Esophagus muscularis mucosa (tissue), 4 donors: ENCODE measurements at regions not wholly inside any gene's neighbourhood (a gene's known extent, or its start where the extent isn't known, plus 50 kb on each side); places are given as distances from the start of the nearest gene placed in this dataset.
"Not testable (repeated sequence)": the region's sequence is repeated elsewhere in the genome, so short reads cannot be mapped to it uniquely, and the experiment has no call there.

Experiments
- DNase-seq: peaks from one replicate; pipeline ENCODE4 v3.0.0-alpha.2; 2017; ENCODE audit errors: extremely low spot score
- H3K27ac ChIP-seq, 4 donors: fragments of 200-600 bp; sonication (generic); replicated peaks in 1 of 4; 1 replicate in 3 of 4; 2 replicates in 1 of 4; pipeline ENCODE4 v1.5.1; 2016 to 2019; ENCODE audit warnings: mild to moderate bottlenecking in 1 of 4
- H3K27me3 ChIP-seq, 4 donors: fragments of 200-600 bp; sonication (generic); one replicate each; pipeline versions ENCODE4 v1.5.1 to v1.6.0; 2016 to 2019
- H3K36me3 ChIP-seq, 4 donors: fragments of 200-600 bp; sonication (generic); one replicate each; pipeline ENCODE4 v1.5.1; 2016 to 2019
- H3K4me1 ChIP-seq, 4 donors: fragments of 200-600 bp; sonication (generic); one replicate each; pipeline ENCODE4 v1.5.1; 2016 to 2019
- H3K4me3 ChIP-seq, 4 donors: fragments of 200-600 bp; sonication (generic); 1 replicate in 2 of 4; 2 replicates in 2 of 4; pipeline ENCODE4 v1.5.1; 2016 to 2019; ENCODE audit warnings: mild to moderate bottlenecking in 4 of 4, moderate library complexity in 1 of 4
- H3K9me3 ChIP-seq, 4 donors: fragments of 200-600 bp; sonication (generic); 1 replicate in 3 of 4; 2 replicates in 1 of 4; pipeline ENCODE4 v1.5.1; 2016 to 2019
- EP300 ChIP-seq: sonication (generic); formaldehyde crosslinking; IDR thresholded peaks from one replicate; pipeline ENCODE4 v1.6.1; 2017; ENCODE audit warnings: antibody characterized with exemption
- POLR2A ChIP-seq: fragments of 450-650 bp; IDR thresholded peaks from one replicate; pipeline ENCODE4 v1.6.1; 2017; ENCODE audit warnings: antibody characterized with exemption, moderate library complexity, mild to moderate bottlenecking, low read depth
- POLR2AphosphoS5 ChIP-seq, 2 donors: sonication (generic); formaldehyde crosslinking; IDR thresholded peaks; one replicate each; pipeline ENCODE4 v1.6.1; 2017; ENCODE audit warnings: antibody characterized with exemption in 2 of 2
- WGBS: methylation state at CpG from one replicate; pipeline ENCODE4 v1.1.5; 2018; 5-methylcytosine and 5-hydroxymethylcytosine counted together
- intact Hi-C: fragments of 100-400 bp; cut with DNase I; formaldehyde crosslinking; loops from one replicate; pipeline ENCODE4 v1.15.1; 2023
- TF ChIP-seq, protein P1 (sequence below), 3 experiments: fragments of 200-600 bp in 2 of 3; fragments of 450-650 bp in 1 of 3; sonication (generic) in 2 of 3; IDR thresholded peaks; one replicate each; pipeline ENCODE4 v1.5.1; 2017 to 2019; ENCODE audit warnings: antibody characterized with exemption in 3 of 3, mild to moderate bottlenecking in 2 of 3, moderate library complexity in 1 of 3

DNA sequence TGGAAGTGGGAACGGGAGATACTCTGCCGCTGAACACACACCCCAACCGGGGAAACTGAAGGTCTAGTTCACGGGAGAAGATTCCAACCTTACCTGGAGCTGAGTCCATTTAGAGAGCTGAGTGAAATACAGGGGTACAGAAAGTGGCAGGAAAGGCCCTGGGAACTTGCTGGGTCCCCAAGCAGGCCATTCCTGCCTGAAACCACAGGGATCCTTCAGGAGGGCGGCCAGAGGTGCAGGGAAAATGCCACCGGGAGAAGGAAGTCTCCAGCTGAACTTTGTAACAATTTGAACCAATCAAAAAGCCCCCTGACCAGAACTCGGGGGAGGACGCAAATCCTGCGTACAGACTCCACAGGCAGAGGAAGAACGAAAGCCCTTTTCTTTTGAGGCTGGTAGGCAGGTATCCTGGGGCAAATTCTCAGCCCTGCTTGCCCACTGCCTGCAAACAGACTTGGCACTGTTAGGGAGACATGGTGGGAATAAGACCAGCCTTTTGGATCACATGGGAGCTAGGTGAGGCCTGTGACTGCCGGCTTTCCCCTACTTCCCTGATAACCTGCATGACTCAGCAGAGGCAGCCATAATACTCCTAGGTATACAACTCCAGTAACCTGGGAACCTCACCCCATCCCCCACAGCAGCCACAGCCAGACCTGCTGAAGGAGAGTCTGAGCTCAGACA, 170.9 kb downstream of the SEC23A start:
- Histone ChIP-seq H3K27me3 (no peaks in the 10 kb centered on the region), H3K36me3 (no peaks in the 10 kb centered on the region), H3K27ac (no peak overlapping the region), H3K4me3 (no peak overlapping the region), H3K9me3 (no peaks in the 10 kb centered on the region), H3K4me1 (peaks cover 0 to 5% (median 0%) of the 10 kb centered on the region in 4 donors)
- intact Hi-C loops, result no loop called here
- WGBS, result 91% methylated on average over 11 of the region's 11 CpGs
- TF ChIP-seq POLR2A (no peak), POLR2AphosphoS5 (IDR thresholded peaks at IDR 0.05) (no peak), EP300 (no peak)
- TF ChIP-seq, protein P1, sequence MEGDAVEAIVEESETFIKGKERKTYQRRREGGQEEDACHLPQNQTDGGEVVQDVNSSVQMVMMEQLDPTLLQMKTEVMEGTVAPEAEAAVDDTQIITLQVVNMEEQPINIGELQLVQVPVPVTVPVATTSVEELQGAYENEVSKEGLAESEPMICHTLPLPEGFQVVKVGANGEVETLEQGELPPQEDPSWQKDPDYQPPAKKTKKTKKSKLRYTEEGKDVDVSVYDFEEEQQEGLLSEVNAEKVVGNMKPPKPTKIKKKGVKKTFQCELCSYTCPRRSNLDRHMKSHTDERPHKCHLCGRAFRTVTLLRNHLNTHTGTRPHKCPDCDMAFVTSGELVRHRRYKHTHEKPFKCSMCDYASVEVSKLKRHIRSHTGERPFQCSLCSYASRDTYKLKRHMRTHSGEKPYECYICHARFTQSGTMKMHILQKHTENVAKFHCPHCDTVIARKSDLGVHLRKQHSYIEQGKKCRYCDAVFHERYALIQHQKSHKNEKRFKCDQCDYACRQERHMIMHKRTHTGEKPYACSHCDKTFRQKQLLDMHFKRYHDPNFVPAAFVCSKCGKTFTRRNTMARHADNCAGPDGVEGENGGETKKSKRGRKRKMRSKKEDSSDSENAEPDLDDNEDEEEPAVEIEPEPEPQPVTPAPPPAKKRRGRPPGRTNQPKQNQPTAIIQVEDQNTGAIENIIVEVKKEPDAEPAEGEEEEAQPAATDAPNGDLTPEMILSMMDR (IDR thresholded peaks at IDR 0.05), result no peak
- no peak for DNase-seq

DNA sequence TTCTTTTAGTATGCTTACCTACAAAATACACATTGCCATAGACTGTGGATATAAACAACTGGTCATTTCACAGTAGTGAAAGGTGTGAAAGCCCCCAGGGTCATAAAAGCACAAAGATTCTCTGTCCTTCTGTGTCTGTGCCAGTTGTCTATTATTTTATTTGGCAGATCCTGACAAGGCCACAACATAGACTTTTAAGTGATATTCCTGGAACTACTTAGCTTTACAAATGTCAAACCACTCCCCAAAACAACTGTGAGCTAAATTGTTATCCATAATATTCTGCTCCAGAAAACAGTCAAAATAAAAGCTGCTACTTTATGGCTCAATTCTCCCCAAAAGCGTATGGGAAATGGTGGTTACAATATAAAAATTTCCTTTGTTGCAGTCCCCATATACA, 172.1 kb downstream of the SEC23A start:
- WGBS, result 71% methylated on average over 1 of the region's 1 CpG
- no peak for TF ChIP-seq POLR2A
- TF ChIP-seq, protein P1 (IDR thresholded peaks at IDR 0.05), result no peak
- TF ChIP-seq EP300, result no peak
- TF ChIP-seq POLR2AphosphoS5 (IDR thresholded peaks at IDR 0.05), result no peak
- Histone ChIP-seq H3K27ac (no peak overlapping the region), H3K4me3 (no peak overlapping the region), H3K4me1 (peaks cover 0 to 5% (median 0%) of the 10 kb centered on the region in 4 donors), H3K9me3 (no peaks in the 10 kb centered on the region), H3K27me3 (no peaks in the 10 kb centered on the region), H3K36me3 (no peaks in the 10 kb centered on the region)
- intact Hi-C loops, result no loop called here
- no peak for DNase-seq

DNA sequence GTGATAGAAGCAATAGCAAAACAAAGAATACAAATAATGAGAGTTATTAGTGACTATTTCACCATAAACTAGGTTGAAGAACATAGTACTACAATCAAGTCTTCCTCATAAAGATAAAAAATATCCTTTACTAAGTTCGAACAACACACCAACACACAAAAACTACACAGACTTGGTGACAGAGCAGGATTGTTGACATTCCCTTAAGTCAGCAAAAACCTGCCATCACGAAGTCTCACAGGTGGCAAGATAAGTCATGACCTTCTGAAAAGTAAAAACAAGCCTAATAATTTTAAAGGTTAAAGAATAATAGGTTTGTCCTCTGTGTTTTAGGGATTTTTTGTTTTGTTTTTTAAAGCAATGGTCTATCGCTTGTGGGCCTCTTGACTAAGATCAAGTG, 173.0 kb downstream of the SEC23A start:
- Histone ChIP-seq H3K4me3 (no peak overlapping the region), H3K9me3 (no peaks in the 10 kb centered on the region), H3K36me3 (no peaks in the 10 kb centered on the region), H3K27me3 (no peaks in the 10 kb centered on the region), H3K27ac (no peak overlapping the region), H3K4me1 (peaks cover 0 to 5% (median 0%) of the 10 kb centered on the region in 4 donors)
- TF ChIP-seq POLR2AphosphoS5 (IDR thresholded peaks at IDR 0.05), result no peak
- no peak for TF ChIP-seq POLR2A
- TF ChIP-seq, protein P1 (IDR thresholded peaks at IDR 0.05), result no peak
- no peak for TF ChIP-seq EP300
- DNase-seq, result no peak
- 76% methylated on average over 3 of the region's 3 CpGs for whole genome bisulfite sequencing
- intact Hi-C loops, result no loop called here

DNA sequence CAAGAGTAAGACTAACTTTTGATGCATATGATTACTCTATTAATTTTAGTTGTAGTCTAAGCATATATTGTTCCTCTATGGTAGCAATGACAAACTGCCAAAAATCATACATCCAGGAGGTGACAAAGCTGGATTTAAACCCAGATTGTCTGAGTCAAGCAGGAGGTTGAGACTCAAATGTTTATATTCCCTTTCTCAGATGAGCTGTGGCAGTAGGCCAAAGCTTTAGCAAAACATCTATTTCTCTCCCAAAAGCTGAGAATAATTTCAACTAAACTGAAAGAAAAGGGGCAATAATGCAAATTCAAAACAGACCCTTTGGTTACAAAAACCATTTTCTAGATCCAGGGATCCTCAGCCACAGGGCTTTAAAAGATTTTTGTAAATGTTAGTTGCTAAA, 173.6 kb downstream of the SEC23A start:
- Histone ChIP-seq H3K36me3 (no peaks in the 10 kb centered on the region), H3K9me3 (no peaks in the 10 kb centered on the region), H3K27ac (no peak overlapping the region), H3K4me1 (peaks cover 0 to 5% (median 0%) of the 10 kb centered on the region in 4 donors), H3K4me3 (no peak overlapping the region), H3K27me3 (no peaks in the 10 kb centered on the region)
- intact Hi-C loops, result no loop called here
- TF ChIP-seq, protein P1 (IDR thresholded peaks at IDR 0.05), result no peak
- TF ChIP-seq POLR2AphosphoS5 (IDR thresholded peaks at IDR 0.05) (no peak), EP300 (no peak), POLR2A (no peak)
- no peak for DNase-seq

DNA sequence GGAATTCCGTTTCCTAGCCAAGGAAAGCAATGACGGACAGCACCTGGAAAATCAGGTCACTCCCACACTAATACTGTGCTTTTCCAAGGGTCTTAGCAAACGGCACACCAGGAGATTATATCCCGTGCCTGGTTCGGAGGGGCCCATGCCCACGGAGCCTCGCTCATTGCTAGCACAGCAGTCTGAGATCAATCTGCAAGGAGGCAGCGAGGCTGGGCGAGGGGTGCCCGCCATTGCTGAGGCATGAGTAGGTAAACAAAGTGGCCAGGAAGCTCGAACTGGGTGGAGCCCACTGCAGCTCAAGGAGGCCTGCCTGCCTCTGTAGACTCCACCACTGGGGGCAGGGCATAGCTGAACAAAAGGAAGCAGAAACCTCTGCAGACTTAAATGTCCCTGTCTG, 181.1 kb downstream of the SEC23A start:
- H3K4me3 ChIP-seq, H3K27ac ChIP-seq, H3K4me1 ChIP-seq, H3K9me3 ChIP-seq, intact Hi-C loops, DNase-seq, H3K27me3 ChIP-seq, H3K36me3 ChIP-seq: not testable (repeated sequence)
- 90% methylated on average over 9 of the region's 11 CpGs for WGBS
